ENCODE measurements at regions not wholly inside any gene's neighbourhood (a gene's known extent, or its start where the extent isn't known, plus 50 kb on each side); places are given as distances from the start of the nearest gene placed in this dataset.

DNA sequence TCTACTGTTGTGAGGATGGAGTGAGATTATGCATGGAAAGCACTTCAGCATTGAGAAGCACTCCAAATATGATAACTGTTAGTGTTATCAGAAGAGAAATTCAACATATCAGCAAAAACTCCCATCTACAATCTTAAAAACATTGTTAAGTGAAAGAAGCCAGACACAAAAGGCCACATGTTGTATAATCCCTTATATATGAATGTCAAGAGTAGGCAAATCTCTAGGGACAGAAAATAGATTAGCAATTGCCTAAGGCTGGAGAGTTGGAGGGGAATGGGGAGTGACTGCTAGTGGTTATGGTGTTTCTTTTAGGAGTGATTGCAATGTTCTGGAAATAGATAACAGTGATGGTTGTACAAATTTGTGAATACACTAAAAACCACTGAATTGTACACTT is 122.5 kb upstream of the LNX1 start:
- TF ChIP-seq EZH2phosphoT487 (IDR thresholded peaks at IDR 0.05; ENCODE audit: low read length), result no peak
- TF ChIP-seq CTCF (IDR thresholded peaks at IDR 0.05; ENCODE audit: low read length), result no peak
- no peak for TF ChIP-seq EZH2 (optimal IDR thresholded peaks at IDR 0.05; ENCODE audit: low read depth, low read length)
